Thyroid gland (tissue), 4 donors: ENCODE measurements at regions not wholly inside any gene's neighbourhood (a gene's known extent, or its start where the extent isn't known, plus 50 kb on each side); places are given as distances from the start of the nearest gene placed in this dataset.

Experiments used
- DNase-seq, 2 donors: peaks; one replicate each; pipeline ENCODE4 v3.0.0-alpha.2; 2019
- H3K27ac ChIP-seq, 3 donors: fragments of 200-600 bp; sonication (generic); 1 replicate in 2 of 3; 2 replicates in 1 of 3; pipeline ENCODE4 v1.5.1; 2016 to 2019; ENCODE audit warnings: mild to moderate bottlenecking in 1 of 3, moderate library complexity in 1 of 3
- H3K27me3 ChIP-seq: fragments of 200-600 bp; sonication (generic); one replicate; pipeline ENCODE4 v1.5.1; 2019
- H3K36me3 ChIP-seq, 2 donors: fragments of 200-600 bp; sonication (generic); one replicate each; pipeline ENCODE4 v1.5.1; 2016 to 2019
- H3K4me1 ChIP-seq, 2 donors: fragments of 200-600 bp; sonication (generic); one replicate each; pipeline ENCODE4 v1.5.1; 2017 to 2019
- H3K4me3 ChIP-seq, 3 donors: fragments of 200-600 bp; sonication (generic); replicated peaks in 1 of 3; 1 replicate in 2 of 3; 2 replicates in 1 of 3; pipeline ENCODE4 v1.5.1; 2016; ENCODE audit warnings: mild to moderate bottlenecking in 1 of 3
- H3K9me3 ChIP-seq: fragments of 200-600 bp; sonication (generic); one replicate; pipeline ENCODE4 v1.5.1; 2017
- CTCF ChIP-seq, 6 experiments: fragments of 200-600 bp in 3 of 6; fragments of 450-650 bp in 3 of 6; sonication (generic) in 3 of 6; IDR thresholded peaks; one replicate each; pipeline ENCODE4 v1.5.1; 2016 to 2019; ENCODE audit warnings: antibody characterized with exemption in 6 of 6, mild to moderate bottlenecking in 2 of 6, inconsistent platforms in 1 of 6, moderate library complexity in 1 of 6
- POLR2A ChIP-seq, 2 donors: fragments of 450-650 bp; IDR thresholded peaks; one replicate each; pipeline ENCODE4 v1.6.1; 2017; ENCODE audit warnings: antibody characterized with exemption in 2 of 2, mild to moderate bottlenecking in 2 of 2, moderate library complexity in 1 of 2
- WGBS, 2 donors: methylation state at CpG; one replicate each; pipeline ENCODE4 v1.1.5; 2017; 5-methylcytosine and 5-hydroxymethylcytosine counted together
- intact Hi-C: fragments of 100-400 bp; cut with DNase I; formaldehyde crosslinking; loops from one replicate; pipeline ENCODE4 v1.15.1; 2023

- no peak for DNase-seq
- no peak overlapping the region for H3K4me3 ChIP-seq
- no peak overlapping the region for H3K27ac ChIP-seq
- H3K36me3 ChIP-seq, result no peaks in the 10 kb centered on the region
- no peak for TF ChIP-seq POLR2A (IDR thresholded peaks at IDR 0.05)
- TF ChIP-seq CTCF (IDR thresholded peaks at IDR 0.05), result no peak
- intact Hi-C loops, result no loop called here
- 70% methylated on average over 5 of the region's 5 CpGs for WGBS, 2 donors
- peaks cover 0 to 2% of the 10 kb centered on the region in 2 donors for H3K4me1 ChIP-seq
- H3K9me3 ChIP-seq, result no peaks in the 10 kb centered on the region
- H3K27me3 ChIP-seq, result no peaks in the 10 kb centered on the region
Measured at GRCh38 chr5:143582869-143583268, 179.4 kb upstream of the NR3C1 start.

- no peak for DNase-seq
- 20 to 29% methylated on average over 4 of the region's 4 CpGs for WGBS, 2 donors
Measured at GRCh38 chr5:143582176-143582575, 178.7 kb upstream of the NR3C1 start.

GRCh38 chr5:143581649-143582048, 178.2 kb upstream of the NR3C1 start:
- Histone ChIP-seq H3K4me3 (no peak overlapping the region), H3K4me1 (peaks cover 5 to 12% of the 10 kb centered on the region in 2 donors), H3K9me3 (no peaks in the 10 kb centered on the region), H3K27me3 (no peaks in the 10 kb centered on the region), H3K36me3 (no peaks in the 10 kb centered on the region), H3K27ac (no peak overlapping the region)
- intact Hi-C loops, result no loop called here
- WGBS, 2 donors, result 53 to 72% methylated on average over 2 of the region's 2 CpGs
- TF ChIP-seq POLR2A (IDR thresholded peaks at IDR 0.05) (no peak), CTCF (IDR thresholded peaks at IDR 0.05) (no peak)
- no peak for DNase-seq

More at GRCh38 chr5:143582176-143582575, 178.7 kb upstream of the NR3C1 start:
- Histone ChIP-seq H3K27me3 (no peaks in the 10 kb centered on the region), H3K9me3 (no peaks in the 10 kb centered on the region), H3K4me3 (no peak overlapping the region), H3K27ac (no peak overlapping the region), H3K36me3 (no peaks in the 10 kb centered on the region), H3K4me1 (peaks cover 2 to 7% of the 10 kb centered on the region in 2 donors)
- intact Hi-C loops, result no loop called here
- TF ChIP-seq CTCF (IDR thresholded peaks at IDR 0.05), result no peak
- TF ChIP-seq POLR2A (IDR thresholded peaks at IDR 0.05), result no peak

GRCh38 chr5:143581147-143581546, 177.7 kb upstream of the NR3C1 start:
- no peak overlapping the region for H3K27ac ChIP-seq
- no peaks in the 10 kb centered on the region for H3K9me3 ChIP-seq
- H3K4me3 ChIP-seq, result no peak overlapping the region
- no peaks in the 10 kb centered on the region for H3K27me3 ChIP-seq
- TF ChIP-seq CTCF (IDR thresholded peaks at IDR 0.05), result no peak
- TF ChIP-seq POLR2A (IDR thresholded peaks at IDR 0.05), result no peak
- intact Hi-C loops, result no loop called here
- no peak for DNase-seq
- H3K4me1 ChIP-seq, result peaks cover 8 to 17% of the 10 kb centered on the region in 2 donors
- no peaks in the 10 kb centered on the region for H3K36me3 ChIP-seq
- WGBS, 2 donors, result 99% methylated on average over 3 of the region's 3 CpGs

GRCh38 chr5:143576711-143577484, 173.4 kb upstream of the NR3C1 start:
- intact Hi-C loops, result no loop called here
- peak overlapping the region in 2 of 3 donors; percentile 1 to 17 for H3K27ac ChIP-seq
- 47 to 55% methylated on average over 2 of the region's 2 CpGs for WGBS, 2 donors

More at GRCh38 chr5:143576711-143577484, 173.4 kb upstream of the NR3C1 start:
- no peak overlapping the region for H3K4me3 ChIP-seq
- no peaks in the 10 kb centered on the region for H3K9me3 ChIP-seq
- TF ChIP-seq POLR2A (IDR thresholded peaks at IDR 0.05), result no peak
- no peak for TF ChIP-seq CTCF (IDR thresholded peaks at IDR 0.05)
- H3K4me1 ChIP-seq, result peaks cover 7 to 18% of the 10 kb centered on the region in 2 donors
- H3K27me3 ChIP-seq, result no peaks in the 10 kb centered on the region
- peak; percentile 54 to 56 for DNase-seq
- no peaks in the 10 kb centered on the region for H3K36me3 ChIP-seq
